LNCAP (cell line): ENCODE measurements at regions not wholly inside any gene's neighbourhood (a gene's known extent, or its start where the extent isn't known, plus 50 kb on each side); places are given as distances from the start of the nearest gene placed in this dataset.

Source experiments
- TF ChIP-seq, protein P1 (sequence below): fragments of 450-650 bp; IDR thresholded peaks from 2 replicates; pipeline ENCODE4 v1.5.1; 2017; ENCODE audit warnings: mild to moderate bottlenecking

DNA sequence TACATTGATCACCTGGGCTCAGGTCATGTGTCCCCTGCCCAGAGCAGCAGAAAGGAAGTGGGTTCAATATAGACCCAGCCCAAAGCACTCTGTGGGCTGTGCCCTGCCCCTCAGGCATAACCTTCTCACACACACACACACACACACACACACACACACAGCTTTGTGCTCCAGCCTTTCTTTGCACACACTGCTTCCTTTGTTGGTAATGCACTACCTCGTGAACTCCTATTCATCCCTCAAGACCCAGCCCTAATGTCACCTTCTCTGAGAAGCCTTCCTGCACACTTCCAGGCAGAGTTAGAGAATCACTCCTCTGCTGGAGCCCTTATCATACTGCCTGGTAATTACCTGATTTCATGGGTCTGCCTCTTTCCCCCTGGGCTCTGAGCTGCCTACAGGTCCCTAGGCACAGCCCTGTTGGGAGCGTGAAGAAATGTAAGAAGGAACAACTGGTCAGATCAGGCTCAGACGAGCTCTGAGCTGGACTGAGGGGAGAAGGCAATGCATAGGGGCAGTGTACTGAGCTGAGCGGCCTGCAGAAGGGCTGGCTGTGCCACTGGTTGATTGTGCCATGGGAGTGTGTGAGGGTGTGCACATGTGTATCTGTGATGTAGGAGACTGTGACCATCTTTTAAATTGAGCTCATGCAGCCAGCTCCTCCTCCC, 210.3 kb downstream of the GLI2 start:
- TF ChIP-seq, protein P1, sequence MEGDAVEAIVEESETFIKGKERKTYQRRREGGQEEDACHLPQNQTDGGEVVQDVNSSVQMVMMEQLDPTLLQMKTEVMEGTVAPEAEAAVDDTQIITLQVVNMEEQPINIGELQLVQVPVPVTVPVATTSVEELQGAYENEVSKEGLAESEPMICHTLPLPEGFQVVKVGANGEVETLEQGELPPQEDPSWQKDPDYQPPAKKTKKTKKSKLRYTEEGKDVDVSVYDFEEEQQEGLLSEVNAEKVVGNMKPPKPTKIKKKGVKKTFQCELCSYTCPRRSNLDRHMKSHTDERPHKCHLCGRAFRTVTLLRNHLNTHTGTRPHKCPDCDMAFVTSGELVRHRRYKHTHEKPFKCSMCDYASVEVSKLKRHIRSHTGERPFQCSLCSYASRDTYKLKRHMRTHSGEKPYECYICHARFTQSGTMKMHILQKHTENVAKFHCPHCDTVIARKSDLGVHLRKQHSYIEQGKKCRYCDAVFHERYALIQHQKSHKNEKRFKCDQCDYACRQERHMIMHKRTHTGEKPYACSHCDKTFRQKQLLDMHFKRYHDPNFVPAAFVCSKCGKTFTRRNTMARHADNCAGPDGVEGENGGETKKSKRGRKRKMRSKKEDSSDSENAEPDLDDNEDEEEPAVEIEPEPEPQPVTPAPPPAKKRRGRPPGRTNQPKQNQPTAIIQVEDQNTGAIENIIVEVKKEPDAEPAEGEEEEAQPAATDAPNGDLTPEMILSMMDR: no peak

GRCh38 chr2:120947327-120947726, 211.7 kb downstream of the GLI2 start:
- TF ChIP-seq, protein P1: no peak

GRCh38 chr2:120947982-120948661, 212.5 kb downstream of the GLI2 start:
- TF ChIP-seq, protein P1: no peak

DNA sequence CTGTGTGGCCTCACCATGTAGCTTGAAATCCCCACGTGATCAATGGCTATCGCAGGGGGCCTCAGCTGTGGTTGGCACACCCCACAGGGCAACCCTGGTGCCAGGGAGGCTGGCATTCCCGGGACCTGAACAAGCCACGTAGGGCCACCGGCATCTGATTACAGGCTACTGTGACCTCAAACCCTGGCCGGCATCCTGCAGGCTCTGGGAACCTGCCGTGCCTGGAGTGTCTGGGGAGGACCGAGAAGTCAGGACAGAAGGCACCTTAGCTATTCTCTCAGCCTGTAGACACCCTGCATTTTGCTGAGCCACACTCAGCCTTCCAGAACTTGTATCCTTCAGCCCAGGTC, 213.0 kb downstream of the GLI2 start:
- TF ChIP-seq, protein P1: no peak

- TF ChIP-seq, protein P1: no peak; the same call in 1 of the 2 replicates
These were observed 213.6 kb downstream of the GLI2 start for GRCh38 chr2:120949027-120949956.

DNA sequence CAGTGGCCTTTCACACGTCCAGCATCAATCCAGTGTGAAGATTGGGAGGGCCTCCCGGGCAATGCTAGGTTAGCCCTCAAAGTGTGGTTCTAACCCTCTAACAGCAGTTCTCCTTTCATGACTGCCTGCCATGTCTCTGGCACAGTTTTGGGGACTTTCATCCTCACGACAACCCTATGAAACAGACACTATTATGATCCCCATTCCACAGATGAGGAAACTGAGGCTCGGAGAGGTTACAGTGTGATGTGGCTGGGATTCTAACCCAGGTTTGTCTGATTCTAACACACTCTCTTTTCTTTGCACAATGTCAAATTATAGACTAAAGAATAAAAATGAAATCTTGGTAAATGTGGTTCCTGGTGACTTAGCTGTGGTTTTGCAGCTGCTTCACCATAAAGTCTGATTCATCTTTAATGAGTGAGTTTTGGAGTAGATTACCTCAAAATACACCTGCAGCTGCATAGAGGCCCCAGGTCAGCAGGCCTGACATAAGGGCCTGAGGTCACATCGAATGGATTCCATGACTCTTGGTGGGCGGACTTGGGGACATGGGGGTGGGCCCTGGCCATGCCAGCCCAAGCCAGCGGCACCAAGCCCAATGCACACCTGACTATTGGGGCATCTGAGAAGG, 214.4 kb downstream of the GLI2 start:
- TF ChIP-seq, protein P1: no peak

DNA sequence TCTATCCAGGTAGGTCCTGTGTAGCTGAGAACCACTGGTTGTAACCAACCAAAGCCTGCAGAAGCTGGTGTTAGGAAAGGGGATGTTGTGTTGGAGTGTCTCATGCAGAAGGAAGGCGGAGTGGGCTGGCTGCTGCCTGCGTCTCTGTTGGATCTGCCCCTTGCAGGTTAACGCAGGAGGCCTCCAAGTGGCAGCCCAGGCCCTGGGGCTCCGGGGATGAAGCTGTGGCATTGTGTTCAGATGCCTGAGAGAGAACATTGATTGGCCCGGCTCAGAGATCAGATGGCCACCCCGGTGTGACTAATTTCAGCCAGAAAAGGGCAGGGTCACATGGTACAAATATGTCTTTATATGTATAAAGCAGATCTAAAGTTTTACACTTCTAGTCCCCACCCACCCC, 216.0 kb downstream of the GLI2 start:
- TF ChIP-seq, protein P1: no peak
